ENCODE measurements at regions not wholly inside any gene's neighbourhood (a gene's known extent, or its start where the extent isn't known, plus 50 kb on each side); places are given as distances from the start of the nearest gene placed in this dataset.

DNA sequence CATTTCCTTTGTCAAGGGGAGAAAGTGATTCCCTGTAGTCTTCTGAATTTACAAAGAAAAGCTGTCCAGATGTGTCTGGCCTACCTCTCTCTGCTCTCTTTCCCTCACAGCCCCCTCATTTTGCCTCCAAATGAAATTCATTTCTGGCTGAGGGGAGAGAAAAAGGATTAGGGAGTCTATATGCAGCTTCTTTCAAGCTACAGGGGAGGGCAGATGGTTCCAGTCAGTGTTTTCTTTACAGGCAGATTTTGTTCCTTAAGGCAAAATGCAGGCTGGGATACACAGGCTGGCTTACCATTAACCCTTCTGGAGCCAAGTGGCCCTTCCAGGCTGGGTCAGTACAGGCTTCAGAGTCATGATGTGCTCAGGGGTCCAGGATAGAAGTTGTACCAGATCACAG, 198.1 kb upstream of the USP24 start:
- H3K27me3 ChIP-seq (replicated peaks in 2 of 5; ENCODE audit: control insufficient read depth in 4 of 5, insufficient read depth in 5 of 5, low read length in 4 of 5) = no peaks in the 10 kb centered on the region
- H3K4me3 ChIP-seq (ENCODE audit: control insufficient read depth in 1 of 7, extremely low read depth in 1 of 7, insufficient read depth in 4 of 7, low read depth in 2 of 7, low read length in 6 of 7) = no peak overlapping the region
- no peaks in the 10 kb centered on the region for H3K4me1 ChIP-seq (ENCODE audit: control extremely low read depth in 1 of 4, control insufficient read depth in 4 of 4, insufficient read depth in 4 of 4, low read length in 3 of 4)
- no peaks in the 10 kb centered on the region for H3K36me3 ChIP-seq (ENCODE audit: control insufficient read depth in 4 of 4, insufficient read depth in 4 of 4, low read length in 3 of 4)
- ChIA-PET CTCF (no interaction called here), POLR2A (no interaction called here)
- H3K27ac ChIP-seq (ENCODE audit: insufficient read depth in 1 of 2, low read depth in 1 of 2, low read length in 2 of 2, poor library complexity in 1 of 2, severe bottlenecking in 2 of 2) = no peak overlapping the region
- H3K9me3 ChIP-seq (ENCODE audit: control extremely low read depth in 1 of 5, control insufficient read depth in 4 of 5, insufficient read depth in 2 of 5, low read depth in 1 of 5, low read length in 4 of 5) = peaks cover 0 to 6% (median 0%) of the 10 kb centered on the region in 5 experiments
- DNase-seq = no peak

DNA sequence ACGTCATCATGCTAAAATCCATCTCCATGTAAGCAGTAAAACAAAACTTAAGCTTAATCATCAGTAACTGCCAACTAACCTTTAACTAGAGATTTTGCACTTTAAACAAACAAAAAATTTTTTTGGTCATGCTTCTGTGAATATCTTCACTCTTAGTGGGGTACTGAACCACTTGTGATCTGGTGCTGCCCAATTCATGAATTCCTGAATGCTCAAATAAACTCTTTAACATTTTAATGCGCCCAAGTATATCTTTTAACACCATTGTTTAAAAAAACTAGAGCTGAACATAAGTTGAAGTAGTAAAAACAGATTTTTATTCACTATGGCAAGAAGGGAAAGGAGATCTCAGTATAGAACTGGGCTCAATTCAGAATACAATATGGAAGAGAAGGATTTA, 196.9 kb upstream of the USP24 start:
- H3K27me3 ChIP-seq (replicated peaks in 2 of 5; ENCODE audit: control insufficient read depth in 4 of 5, insufficient read depth in 5 of 5, low read length in 4 of 5) = no peaks in the 10 kb centered on the region
- ChIA-PET CTCF (interaction anchor here (1.2 kb wide), 1 partner anchor 37 kb away, joined by 3 read pairs; no protein-coding TSS in a partner anchor), POLR2A (no interaction called here)
- 100% methylated on average over 1 of the region's 2 CpGs for WGBS (ENCODE audit: insufficient coverage)
- peaks cover 0 to 6% (median 0%) of the 10 kb centered on the region in 5 experiments for H3K9me3 ChIP-seq (ENCODE audit: control extremely low read depth in 1 of 5, control insufficient read depth in 4 of 5, insufficient read depth in 2 of 5, low read depth in 1 of 5, low read length in 4 of 5)
- no peak overlapping the region for H3K27ac ChIP-seq (ENCODE audit: insufficient read depth in 1 of 2, low read depth in 1 of 2, low read length in 2 of 2, poor library complexity in 1 of 2, severe bottlenecking in 2 of 2)
- no peak for DNase-seq
- no peak overlapping the region for H3K4me3 ChIP-seq (ENCODE audit: control insufficient read depth in 1 of 7, extremely low read depth in 1 of 7, insufficient read depth in 4 of 7, low read depth in 2 of 7, low read length in 6 of 7)
- H3K4me1 ChIP-seq (ENCODE audit: control extremely low read depth in 1 of 4, control insufficient read depth in 4 of 4, insufficient read depth in 4 of 4, low read length in 3 of 4) = no peaks in the 10 kb centered on the region
- no peaks in the 10 kb centered on the region for H3K36me3 ChIP-seq (ENCODE audit: control insufficient read depth in 4 of 4, insufficient read depth in 4 of 4, low read length in 3 of 4)

DNA sequence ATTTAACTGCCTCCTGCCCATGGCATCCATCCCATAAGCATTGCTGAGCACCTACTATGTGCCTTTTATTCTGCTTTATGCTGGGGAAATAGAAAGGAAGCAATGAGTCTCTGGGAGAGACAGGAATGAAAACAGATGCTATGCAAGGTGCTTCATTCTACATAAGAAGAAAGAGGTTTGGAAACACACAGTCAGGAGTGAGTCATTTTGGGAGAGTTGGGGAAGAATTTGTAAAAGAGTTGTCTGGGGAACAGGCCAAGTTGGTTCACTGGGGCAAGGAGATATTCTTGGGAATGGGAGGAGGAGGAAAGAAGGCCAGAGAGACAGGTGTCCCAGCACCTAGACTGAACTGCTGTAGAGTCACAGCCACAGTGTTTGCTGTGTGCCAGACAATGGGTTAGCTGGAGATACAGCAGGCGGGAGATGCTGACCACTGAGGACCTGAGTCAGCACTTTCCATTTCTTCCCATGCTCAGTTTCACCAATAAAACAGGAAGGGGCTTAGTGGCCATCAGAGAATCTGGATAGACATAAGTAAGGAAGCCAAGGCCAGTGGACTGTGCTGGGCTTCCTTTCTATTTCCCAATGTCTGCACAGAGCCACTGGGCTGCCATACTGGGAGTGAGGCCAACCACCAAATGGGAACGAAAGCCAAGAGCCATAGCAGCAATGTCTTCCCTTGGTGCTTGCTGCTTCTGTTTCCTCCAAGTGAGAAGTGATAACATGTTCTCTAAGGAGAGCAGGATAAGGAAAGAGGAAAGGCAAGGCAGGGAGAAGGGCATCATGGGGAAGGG, 187.7 kb upstream of the USP24 start:
- no peaks in the 10 kb centered on the region for H3K4me1 ChIP-seq (ENCODE audit: control extremely low read depth in 1 of 4, control insufficient read depth in 4 of 4, insufficient read depth in 4 of 4, low read length in 3 of 4)
- WGBS (ENCODE audit: insufficient coverage) = 82% methylated on average over 2 of the region's 2 CpGs
- peaks cover 0 to 3% (median 1%) of the 10 kb centered on the region in 5 experiments for H3K9me3 ChIP-seq (ENCODE audit: control extremely low read depth in 1 of 5, control insufficient read depth in 4 of 5, insufficient read depth in 2 of 5, low read depth in 1 of 5, low read length in 4 of 5)
- ChIA-PET CTCF (no interaction called here), POLR2A (no interaction called here)
- H3K4me3 ChIP-seq (ENCODE audit: control insufficient read depth in 1 of 7, extremely low read depth in 1 of 7, insufficient read depth in 4 of 7, low read depth in 2 of 7, low read length in 6 of 7) = no peak overlapping the region
- no peaks in the 10 kb centered on the region for H3K27me3 ChIP-seq (replicated peaks in 2 of 5; ENCODE audit: control insufficient read depth in 4 of 5, insufficient read depth in 5 of 5, low read length in 4 of 5)
- H3K27ac ChIP-seq (ENCODE audit: insufficient read depth in 1 of 2, low read depth in 1 of 2, low read length in 2 of 2, poor library complexity in 1 of 2, severe bottlenecking in 2 of 2) = no peak overlapping the region
- H3K36me3 ChIP-seq (ENCODE audit: control insufficient read depth in 4 of 4, insufficient read depth in 4 of 4, low read length in 3 of 4) = no peaks in the 10 kb centered on the region
- no peak for DNase-seq

DNA sequence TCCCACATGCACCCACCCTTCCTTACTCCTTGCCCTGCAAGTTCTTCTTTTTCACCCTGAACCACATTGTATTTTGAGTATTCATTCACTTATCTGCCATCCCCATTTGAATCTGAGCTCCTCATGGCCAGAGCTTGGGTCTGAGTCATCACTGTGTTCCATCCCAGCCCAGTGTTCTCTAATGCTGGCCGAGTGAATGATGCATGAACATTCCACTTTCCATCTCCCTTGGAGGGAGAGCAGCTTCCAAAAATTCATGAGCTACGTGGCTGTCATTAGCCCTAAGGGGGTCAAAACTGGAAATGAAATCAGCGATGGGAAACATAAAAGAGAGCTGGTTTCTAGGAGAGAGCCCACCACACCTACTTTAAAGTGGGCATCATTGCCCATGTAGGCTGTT, 187.0 kb upstream of the USP24 start:
- H3K36me3 ChIP-seq (ENCODE audit: control insufficient read depth in 4 of 4, insufficient read depth in 4 of 4, low read length in 3 of 4) = no peaks in the 10 kb centered on the region
- peaks cover 0 to 3% (median 1%) of the 10 kb centered on the region in 5 experiments for H3K9me3 ChIP-seq (ENCODE audit: control extremely low read depth in 1 of 5, control insufficient read depth in 4 of 5, insufficient read depth in 2 of 5, low read depth in 1 of 5, low read length in 4 of 5)
- no peak for DNase-seq
- no peak overlapping the region for H3K27ac ChIP-seq (ENCODE audit: insufficient read depth in 1 of 2, low read depth in 1 of 2, low read length in 2 of 2, poor library complexity in 1 of 2, severe bottlenecking in 2 of 2)
- WGBS (ENCODE audit: insufficient coverage) = 83% methylated on average over 2 of the region's 3 CpGs
- no peak overlapping the region for H3K4me3 ChIP-seq (ENCODE audit: control insufficient read depth in 1 of 7, extremely low read depth in 1 of 7, insufficient read depth in 4 of 7, low read depth in 2 of 7, low read length in 6 of 7)
- ChIA-PET POLR2A (no interaction called here), CTCF (no interaction called here)
- H3K4me1 ChIP-seq (ENCODE audit: control extremely low read depth in 1 of 4, control insufficient read depth in 4 of 4, insufficient read depth in 4 of 4, low read length in 3 of 4) = no peaks in the 10 kb centered on the region
- H3K27me3 ChIP-seq (replicated peaks in 2 of 5; ENCODE audit: control insufficient read depth in 4 of 5, insufficient read depth in 5 of 5, low read length in 4 of 5) = no peaks in the 10 kb centered on the region

GRCh38 chr1:55400508-55400907, 185.3 kb upstream of the USP24 start:
- WGBS (ENCODE audit: insufficient coverage) = 96% methylated on average over 5 of the region's 8 CpGs
- ChIA-PET POLR2A (no interaction called here), CTCF (no interaction called here)
- no peak overlapping the region for H3K27ac ChIP-seq (ENCODE audit: insufficient read depth in 1 of 2, low read depth in 1 of 2, low read length in 2 of 2, poor library complexity in 1 of 2, severe bottlenecking in 2 of 2)
- no peaks in the 10 kb centered on the region for H3K27me3 ChIP-seq (replicated peaks in 2 of 5; ENCODE audit: control insufficient read depth in 4 of 5, insufficient read depth in 5 of 5, low read length in 4 of 5)
- peaks cover 0 to 3% (median 0%) of the 10 kb centered on the region in 5 experiments for H3K9me3 ChIP-seq (ENCODE audit: control extremely low read depth in 1 of 5, control insufficient read depth in 4 of 5, insufficient read depth in 2 of 5, low read depth in 1 of 5, low read length in 4 of 5)
- no peaks in the 10 kb centered on the region for H3K36me3 ChIP-seq (ENCODE audit: control insufficient read depth in 4 of 4, insufficient read depth in 4 of 4, low read length in 3 of 4)
- H3K4me1 ChIP-seq (ENCODE audit: control extremely low read depth in 1 of 4, control insufficient read depth in 4 of 4, insufficient read depth in 4 of 4, low read length in 3 of 4) = no peaks in the 10 kb centered on the region
- DNase-seq = no peak
- no peak overlapping the region for H3K4me3 ChIP-seq (ENCODE audit: control insufficient read depth in 1 of 7, extremely low read depth in 1 of 7, insufficient read depth in 4 of 7, low read depth in 2 of 7, low read length in 6 of 7)

DNA sequence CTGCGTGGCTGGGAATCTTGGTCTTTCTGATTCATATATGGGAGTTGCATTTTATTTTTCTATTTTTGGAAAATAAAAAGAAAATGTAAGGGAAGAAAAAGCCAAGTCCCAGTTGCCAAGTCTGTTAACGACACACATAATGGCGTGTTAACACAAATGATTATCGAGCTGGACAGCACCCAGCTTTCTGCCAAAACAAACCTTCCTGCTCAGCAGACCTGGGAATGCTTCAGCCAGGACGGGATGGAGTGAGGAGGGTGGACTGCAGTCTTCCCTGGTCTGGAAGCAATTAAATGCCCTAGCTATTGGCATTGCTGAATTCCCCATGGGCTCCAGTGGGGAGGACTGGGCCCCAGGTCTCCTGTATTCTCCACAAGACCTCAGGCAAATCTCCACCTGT, 184.2 kb upstream of the USP24 start:
- H3K27ac ChIP-seq (ENCODE audit: insufficient read depth in 1 of 2, low read depth in 1 of 2, low read length in 2 of 2, poor library complexity in 1 of 2, severe bottlenecking in 2 of 2) = no peak overlapping the region
- no peaks in the 10 kb centered on the region for H3K4me1 ChIP-seq (ENCODE audit: control extremely low read depth in 1 of 4, control insufficient read depth in 4 of 4, insufficient read depth in 4 of 4, low read length in 3 of 4)
- no peak for DNase-seq
- WGBS (ENCODE audit: insufficient coverage) = 92% methylated on average over 5 of the region's 5 CpGs
- peaks cover 0 to 2% (median 0%) of the 10 kb centered on the region in 5 experiments for H3K9me3 ChIP-seq (ENCODE audit: control extremely low read depth in 1 of 5, control insufficient read depth in 4 of 5, insufficient read depth in 2 of 5, low read depth in 1 of 5, low read length in 4 of 5)
- no peaks in the 10 kb centered on the region for H3K27me3 ChIP-seq (replicated peaks in 2 of 5; ENCODE audit: control insufficient read depth in 4 of 5, insufficient read depth in 5 of 5, low read length in 4 of 5)
- H3K36me3 ChIP-seq (ENCODE audit: control insufficient read depth in 4 of 4, insufficient read depth in 4 of 4, low read length in 3 of 4) = no peaks in the 10 kb centered on the region
- POLR2A ChIA-PET = no interaction called here
- CTCF ChIA-PET = no interaction called here
- H3K4me3 ChIP-seq (ENCODE audit: control insufficient read depth in 1 of 7, extremely low read depth in 1 of 7, insufficient read depth in 4 of 7, low read depth in 2 of 7, low read length in 6 of 7) = no peak overlapping the region

- ChIA-PET POLR2A (interaction anchor here (0.6 kb wide), 1 partner anchor 95 kb away, joined by 3 read pairs; no protein-coding TSS in a partner anchor), CTCF (no interaction called here)
These were observed 181.3 kb upstream of the USP24 start for GRCh38 chr1:55396381-55396891.

More at GRCh38 chr1:55396381-55396891, 181.3 kb upstream of the USP24 start:
- Histone ChIP-seq H3K27ac (ENCODE audit: insufficient read depth in 1 of 2, low read depth in 1 of 2, low read length in 2 of 2, poor library complexity in 1 of 2, severe bottlenecking in 2 of 2) (no peak overlapping the region), H3K4me3 (ENCODE audit: control insufficient read depth in 1 of 7, extremely low read depth in 1 of 7, insufficient read depth in 4 of 7, low read depth in 2 of 7, low read length in 6 of 7) (no peak overlapping the region), H3K4me1 (ENCODE audit: control extremely low read depth in 1 of 4, control insufficient read depth in 4 of 4, insufficient read depth in 4 of 4, low read length in 3 of 4) (no peaks in the 10 kb centered on the region), H3K27me3 (replicated peaks in 2 of 5; ENCODE audit: control insufficient read depth in 4 of 5, insufficient read depth in 5 of 5, low read length in 4 of 5) (no peaks in the 10 kb centered on the region), H3K36me3 (ENCODE audit: control insufficient read depth in 4 of 4, insufficient read depth in 4 of 4, low read length in 3 of 4) (no peaks in the 10 kb centered on the region), H3K9me3 (ENCODE audit: control extremely low read depth in 1 of 5, control insufficient read depth in 4 of 5, insufficient read depth in 2 of 5, low read depth in 1 of 5, low read length in 4 of 5) (peaks cover 0 to 5% (median 0%) of the 10 kb centered on the region in 5 experiments)
- DNase-seq = no peak
- WGBS (ENCODE audit: insufficient coverage) = 88% methylated on average over 4 of the region's 5 CpGs

Measured in common myeloid progenitor, CD34-positive (primary cell).